Astrocyte (in vitro differentiated cells and primary cell): ENCODE measurements at regions not wholly inside any gene's neighbourhood (a gene's known extent, or its start where the extent isn't known, plus 50 kb on each side); places are given as distances from the start of the nearest gene placed in this dataset.

Source experiments
- DNase-seq: peaks from one replicate; pipeline ENCODE4 v3.0.0-alpha.2; 2010; ENCODE audit warnings: low read depth
- FAIRE-seq: peaks from 2 replicates; lab custom pipeline; 2011; peaks lifted over from hg19 to GRCh38; lab: Jason Lieb, UNC
- H2AFZ ChIP-seq: 2 replicates; pipeline ENCODE4 v1.6.0; 2012; ENCODE audit warnings: low read depth, low read length, inconsistent platforms
- H3K27ac ChIP-seq: 2 replicates; pipeline ENCODE4 v1.5.1; 2011; ENCODE audit warnings: low read depth, low read length, inconsistent platforms
- H3K27me3 ChIP-seq: 2 replicates; pipeline ENCODE4 v1.6.0; 2011; ENCODE audit warnings: low read length, inconsistent platforms; ENCODE audit not compliant: insufficient read depth
- H3K36me3 ChIP-seq: 2 replicates; pipeline ENCODE4 v1.5.1; 2011; ENCODE audit warnings: low read length, inconsistent platforms; ENCODE audit not compliant: insufficient read depth
- H3K4me1 ChIP-seq: 2 replicates; pipeline ENCODE4 v1.5.1; 2011; ENCODE audit warnings: low read length, inconsistent platforms; ENCODE audit not compliant: insufficient read depth
- H3K4me2 ChIP-seq: 2 replicates; pipeline ENCODE4 v1.6.0; 2012; ENCODE audit warnings: low read length, inconsistent platforms
- H3K4me3 ChIP-seq: 2 replicates; pipeline ENCODE4 v1.5.1; 2011; ENCODE audit warnings: low read depth, mild to moderate bottlenecking, low read length, inconsistent platforms; ENCODE audit not compliant: insufficient read depth
- H3K79me2 ChIP-seq: 2 replicates; pipeline ENCODE4 v1.6.0; 2012; ENCODE audit warnings: mild to moderate bottlenecking, low read length, inconsistent platforms; ENCODE audit not compliant: insufficient read depth
- H3K9ac ChIP-seq: 2 replicates; pipeline ENCODE4 v1.6.0; 2012; ENCODE audit warnings: mild to moderate bottlenecking, low read length, inconsistent platforms
- H3K9me3 ChIP-seq: 2 replicates; pipeline ENCODE4 v1.5.1; 2012; ENCODE audit warnings: low read depth, mild to moderate bottlenecking, low read length, inconsistent platforms; ENCODE audit not compliant: insufficient read depth
- H4K20me1 ChIP-seq: 2 replicates; pipeline ENCODE4 v1.6.0; 2012; ENCODE audit warnings: low read length, inconsistent platforms; ENCODE audit not compliant: insufficient read depth
- H3K27ac Mint-ChIP-seq: one replicate; pipeline ENCODE4 v1.8.0; 2021; ENCODE audit warnings: mild to moderate bottlenecking, mixed read lengths; ENCODE audit not compliant: unreplicated experiment
- H3K27me3 Mint-ChIP-seq: one replicate; pipeline ENCODE4 v1.8.0; 2021; ENCODE audit warnings: low read depth, mixed read lengths; ENCODE audit not compliant: unreplicated experiment
- H3K36me3 Mint-ChIP-seq: one replicate; pipeline ENCODE4 v1.8.0; 2021; ENCODE audit warnings: low read depth, mixed read lengths; ENCODE audit not compliant: unreplicated experiment
- H3K4me1 Mint-ChIP-seq: one replicate; pipeline ENCODE4 v1.8.0; 2021; ENCODE audit warnings: low read depth, mixed read lengths; ENCODE audit not compliant: unreplicated experiment
- H3K4me3 Mint-ChIP-seq: one replicate; pipeline ENCODE4 v1.8.0; 2021; ENCODE audit warnings: mild to moderate bottlenecking, moderate library complexity, mixed read lengths; ENCODE audit not compliant: unreplicated experiment
- H3K9me3 Mint-ChIP-seq: one replicate; pipeline ENCODE4 v1.8.0; 2021; ENCODE audit warnings: mild to moderate bottlenecking, mixed read lengths; ENCODE audit not compliant: unreplicated experiment
- EZH2 ChIP-seq: IDR thresholded peaks from 2 replicates; pipeline ENCODE4 v1.6.1; 2012; ENCODE audit warnings: mild to moderate bottlenecking, low read length, inconsistent platforms; ENCODE audit not compliant: insufficient read depth
- TF ChIP-seq, protein P1 (sequence below): IDR thresholded peaks from 2 replicates; pipeline ENCODE4 v1.5.1; 2011; ENCODE audit warnings: low read depth, mild to moderate bottlenecking, inconsistent platforms, low read length, moderate library complexity; ENCODE audit not compliant: insufficient read depth

DNA sequence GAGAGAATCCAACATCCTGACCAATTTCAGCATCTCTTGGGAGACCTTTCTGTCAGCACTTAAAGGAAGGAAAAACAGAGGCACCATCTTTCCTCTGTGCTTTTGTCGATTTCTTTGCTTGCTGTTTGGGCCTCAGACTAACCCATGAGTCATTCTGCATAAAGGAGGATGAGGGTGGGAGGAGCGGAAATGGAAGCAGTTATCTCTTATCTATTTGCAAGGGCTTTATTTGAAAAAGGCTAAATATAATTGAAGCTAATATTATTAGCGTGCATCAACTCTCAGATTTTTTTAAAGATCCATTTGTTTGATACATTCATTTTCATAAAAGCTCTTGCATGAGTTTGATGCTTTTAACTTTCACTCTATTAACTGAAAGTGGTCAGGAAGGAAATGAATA lies 72.9 kb downstream of the ZNF622 start:
- Histone ChIP-seq H3K27ac (no peak overlapping the region), H3K4me1 (no peaks in the 10 kb centered on the region), H3K9ac (no peak overlapping the region), H3K36me3 (no peaks in the 10 kb centered on the region), H3K27me3 (no peaks in the 10 kb centered on the region), H3K4me3 (no peak overlapping the region), H4K20me1 (no peaks in the 10 kb centered on the region), H2AFZ (no peak overlapping the region), H3K9me3 (no peaks in the 10 kb centered on the region), H3K79me2 (no peaks in the 10 kb centered on the region), H3K4me2 (no peak overlapping the region)
- FAIRE-seq = no peak
- no peak for DNase-seq
- Mint-ChIP-seq H3K36me3 (no peaks in the 10 kb centered on the region), H3K27me3 (no peaks in the 10 kb centered on the region), H3K27ac (no peak overlapping the region), H3K4me1 (no peaks in the 10 kb centered on the region), H3K4me3 (no peak overlapping the region), H3K9me3 (peaks cover 2% of the 10 kb centered on the region)
- TF ChIP-seq, protein P1, sequence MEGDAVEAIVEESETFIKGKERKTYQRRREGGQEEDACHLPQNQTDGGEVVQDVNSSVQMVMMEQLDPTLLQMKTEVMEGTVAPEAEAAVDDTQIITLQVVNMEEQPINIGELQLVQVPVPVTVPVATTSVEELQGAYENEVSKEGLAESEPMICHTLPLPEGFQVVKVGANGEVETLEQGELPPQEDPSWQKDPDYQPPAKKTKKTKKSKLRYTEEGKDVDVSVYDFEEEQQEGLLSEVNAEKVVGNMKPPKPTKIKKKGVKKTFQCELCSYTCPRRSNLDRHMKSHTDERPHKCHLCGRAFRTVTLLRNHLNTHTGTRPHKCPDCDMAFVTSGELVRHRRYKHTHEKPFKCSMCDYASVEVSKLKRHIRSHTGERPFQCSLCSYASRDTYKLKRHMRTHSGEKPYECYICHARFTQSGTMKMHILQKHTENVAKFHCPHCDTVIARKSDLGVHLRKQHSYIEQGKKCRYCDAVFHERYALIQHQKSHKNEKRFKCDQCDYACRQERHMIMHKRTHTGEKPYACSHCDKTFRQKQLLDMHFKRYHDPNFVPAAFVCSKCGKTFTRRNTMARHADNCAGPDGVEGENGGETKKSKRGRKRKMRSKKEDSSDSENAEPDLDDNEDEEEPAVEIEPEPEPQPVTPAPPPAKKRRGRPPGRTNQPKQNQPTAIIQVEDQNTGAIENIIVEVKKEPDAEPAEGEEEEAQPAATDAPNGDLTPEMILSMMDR = no peak
- TF ChIP-seq EZH2 = no peak

DNA sequence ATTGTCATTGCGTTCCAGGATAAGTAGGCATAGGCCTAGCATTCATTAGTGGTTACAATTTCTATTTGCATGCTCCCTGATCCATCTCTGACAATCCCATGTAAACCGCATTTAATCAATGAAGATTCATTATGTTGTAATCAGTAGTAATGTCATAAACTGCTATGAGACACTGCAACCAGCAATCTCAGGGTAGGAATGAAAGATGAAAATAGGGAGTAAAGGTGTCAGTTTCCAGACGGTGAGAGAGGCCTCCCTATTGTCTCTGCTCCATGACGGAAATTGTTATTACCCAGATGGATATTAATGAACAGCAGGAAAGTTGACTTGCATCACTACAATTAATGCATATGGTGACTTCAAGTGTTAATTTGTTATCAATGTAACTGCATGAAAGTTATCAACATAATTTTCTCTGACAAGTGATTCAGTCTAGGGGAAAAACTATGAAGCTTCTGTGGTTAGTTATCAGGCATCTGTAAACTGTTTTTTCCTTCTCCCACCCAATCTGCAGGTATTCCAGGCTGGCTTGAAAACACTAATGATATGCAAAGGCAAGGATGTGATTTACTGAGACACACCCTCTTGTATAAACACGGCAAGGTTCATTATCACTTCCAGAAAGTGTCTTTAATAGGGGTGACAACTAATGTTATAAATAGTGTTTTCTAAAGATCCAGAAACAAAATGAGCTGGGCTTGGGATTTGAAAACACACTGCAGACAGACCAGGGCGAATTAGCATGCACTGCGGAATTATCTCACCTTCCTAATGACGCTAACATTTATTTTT lies 73.5 kb downstream of the ZNF622 start:
- H3K9me3 Mint-ChIP-seq = peaks cover 2% of the 10 kb centered on the region
- no peak overlapping the region for H3K4me2 ChIP-seq

More for the DNA sequence above, 73.5 kb downstream of the ZNF622 start:
- H4K20me1 ChIP-seq = no peaks in the 10 kb centered on the region
- TF ChIP-seq, protein P1 = no peak
- TF ChIP-seq EZH2 = no peak
- Mint-ChIP-seq H3K27ac (no peak overlapping the region), H3K4me1 (no peaks in the 10 kb centered on the region), H3K27me3 (peaks cover 3% of the 10 kb centered on the region), H3K4me3 (no peak overlapping the region), H3K36me3 (no peaks in the 10 kb centered on the region)
- no peaks in the 10 kb centered on the region for H3K79me2 ChIP-seq
- H3K9ac ChIP-seq = no peak overlapping the region
- FAIRE-seq = no peak
- no peaks in the 10 kb centered on the region for H3K9me3 ChIP-seq
- no peak for DNase-seq
- no peaks in the 10 kb centered on the region for H3K4me1 ChIP-seq
- no peaks in the 10 kb centered on the region for H3K36me3 ChIP-seq
- H2AFZ ChIP-seq = no peak overlapping the region
- H3K4me3 ChIP-seq = no peak overlapping the region
- H3K27me3 ChIP-seq = no peaks in the 10 kb centered on the region
- H3K27ac ChIP-seq = no peak overlapping the region
